Stimulated activated CD4-positive, alpha-beta T cell treated with anti-CD3 and anti-CD28 coated beads, Interleukin-2, amount 100 ng/mL, for 24 hours (primary cell): ENCODE measurements at regions not wholly inside any gene's neighbourhood (a gene's known extent, or its start where the extent isn't known, plus 50 kb on each side); places are given as distances from the start of the nearest gene placed in this dataset.

Experiments
- DNase-seq, 2 donors: peaks; one replicate each; pipeline ENCODE4 v3.0.0-alpha.2; 2020

GRCh38 chr13:97139691-97140090 is 82.4 kb upstream of the MBNL2 start:
- no peak for DNase-seq

GRCh38 chr13:97140131-97140530 is 82.0 kb upstream of the MBNL2 start:
- no peak for DNase-seq

GRCh38 chr13:97140611-97141010 is 81.5 kb upstream of the MBNL2 start:
- DNase-seq, result no peak

- DNase-seq, result no peak
Measured at GRCh38 chr13:97141097-97141496, 81.0 kb upstream of the MBNL2 start.

- no peak for DNase-seq
Measured at GRCh38 chr13:97141564-97142005, 80.5 kb upstream of the MBNL2 start.

GRCh38 chr13:97142452-97142851 is 79.7 kb upstream of the MBNL2 start:
- no peak for DNase-seq

GRCh38 chr13:97145057-97145456 is 77.1 kb upstream of the MBNL2 start:
- no peak for DNase-seq

GRCh38 chr13:97148894-97149293 is 73.2 kb upstream of the MBNL2 start:
- no peak for DNase-seq

- no peak for DNase-seq
Measured at GRCh38 chr13:97160421-97160820, 61.7 kb upstream of the MBNL2 start.

GRCh38 chr13:97161582-97162231 is 60.4 kb upstream of the MBNL2 start:
- no peak for DNase-seq

GRCh38 chr13:97165502-97166425 is 56.4 kb upstream of the MBNL2 start:
- DNase-seq, result no peak

- no peak for DNase-seq
Measured at GRCh38 chr13:97171136-97171535, 51.0 kb upstream of the MBNL2 start.
